SU-DHL-6 (cell line): ENCODE measurements at regions not wholly inside any gene's neighbourhood (a gene's known extent, or its start where the extent isn't known, plus 50 kb on each side); places are given as distances from the start of the nearest gene placed in this dataset.

ENCODE experiments used
- H2AFZ ChIP-seq: fragments of 200-600 bp; sonication (generic); 2 replicates; pipeline ENCODE4 v1.6.1; 2014; ENCODE audit warnings: low read depth, mild to moderate bottlenecking, moderate library complexity, mixed read lengths, antibody characterized with exemption, low read length; ENCODE audit not compliant: severe bottlenecking
- H3F3A ChIP-seq: fragments of 200-600 bp; shearing (Covaris generic); 2 replicates; pipeline ENCODE4 v1.6.0; 2016; ENCODE audit warnings: antibody characterized with exemption, mild to moderate bottlenecking; ENCODE audit not compliant: insufficient read depth
- H3K27ac ChIP-seq: fragments of 200-600 bp; sonication (generic); 2 replicates; pipeline ENCODE4 v1.5.1; 2016; ENCODE audit warnings: low read depth, mild to moderate bottlenecking, low read length, moderate library complexity, mixed read lengths
- H3K27me3 ChIP-seq: fragments of 200-600 bp; sonication (generic), shearing (Covaris generic); 2 replicates; pipeline ENCODE4 v1.6.0; 2014; ENCODE audit warnings: mild to moderate bottlenecking, low read length
- H3K36me3 ChIP-seq: fragments of 200-600 bp; sonication (generic); 2 replicates; pipeline ENCODE4 v1.6.1; 2014; ENCODE audit warnings: mild to moderate bottlenecking, low read length, mixed read lengths
- H3K4me2 ChIP-seq: fragments of 300-600, 200-600 bp; shearing (Covaris generic), sonication (generic); 2 replicates; pipeline ENCODE4 v1.6.0; 2014; ENCODE audit warnings: low read length, low read depth, mild to moderate bottlenecking; ENCODE audit not compliant: poor library complexity, severe bottlenecking
- H3K4me3 ChIP-seq: fragments of 200-600 bp; sonication (generic); 2 replicates; pipeline ENCODE4 v1.5.1; 2014; ENCODE audit warnings: antibody characterized with exemption, low read length, mild to moderate bottlenecking, mixed read lengths; ENCODE audit not compliant: insufficient read depth, poor library complexity, severe bottlenecking
- H3K79me2 ChIP-seq: fragments of 200-600 bp; sonication (generic); 2 replicates; pipeline ENCODE4 v1.6.1; 2014; ENCODE audit warnings: mild to moderate bottlenecking, low read length, moderate library complexity; ENCODE audit not compliant: insufficient read depth
- H3K9ac ChIP-seq: fragments of 200-600 bp; sonication (generic); 2 replicates; pipeline ENCODE4 v1.7.0; 2014; ENCODE audit warnings: mild to moderate bottlenecking, low read length
- H3K9me2 ChIP-seq: fragments of 200-600 bp; sonication (generic); replicated peaks from 2 replicates; pipeline ENCODE4 v1.6.1; 2014; ENCODE audit warnings: low read length; ENCODE audit not compliant: insufficient read depth
- H3K9me3 ChIP-seq: fragments of 200-600 bp; sonication (generic); 2 replicates; pipeline ENCODE4 v1.6.1; 2014; ENCODE audit warnings: low read length, mixed read lengths; ENCODE audit not compliant: insufficient read depth
- H4K20me1 ChIP-seq: fragments of 200-600 bp; sonication (generic); 2 replicates; pipeline ENCODE4 v1.6.1; 2014; ENCODE audit warnings: low read depth, mild to moderate bottlenecking, antibody characterized with exemption, low read length, moderate library complexity, mixed read lengths
- EZH2phosphoT487 ChIP-seq: fragments of 200-600 bp; sonication (generic), shearing (Covaris generic); conservative IDR thresholded peaks from 2 replicates; pipeline ENCODE4 v1.6.1; 2018; ENCODE audit warnings: mild to moderate bottlenecking, antibody characterized with exemption, low read length, moderate library complexity, mixed read lengths
- TF ChIP-seq, protein P1 (sequence below): fragments of 200-600 bp; sonication (generic); IDR thresholded peaks from one replicate; pipeline ENCODE4 v1.5.1; 2017; ENCODE audit warnings: antibody characterized with exemption, mild to moderate bottlenecking, low read length, moderate library complexity; ENCODE audit not compliant: insufficient read depth, poor library complexity, severe bottlenecking

DNA sequence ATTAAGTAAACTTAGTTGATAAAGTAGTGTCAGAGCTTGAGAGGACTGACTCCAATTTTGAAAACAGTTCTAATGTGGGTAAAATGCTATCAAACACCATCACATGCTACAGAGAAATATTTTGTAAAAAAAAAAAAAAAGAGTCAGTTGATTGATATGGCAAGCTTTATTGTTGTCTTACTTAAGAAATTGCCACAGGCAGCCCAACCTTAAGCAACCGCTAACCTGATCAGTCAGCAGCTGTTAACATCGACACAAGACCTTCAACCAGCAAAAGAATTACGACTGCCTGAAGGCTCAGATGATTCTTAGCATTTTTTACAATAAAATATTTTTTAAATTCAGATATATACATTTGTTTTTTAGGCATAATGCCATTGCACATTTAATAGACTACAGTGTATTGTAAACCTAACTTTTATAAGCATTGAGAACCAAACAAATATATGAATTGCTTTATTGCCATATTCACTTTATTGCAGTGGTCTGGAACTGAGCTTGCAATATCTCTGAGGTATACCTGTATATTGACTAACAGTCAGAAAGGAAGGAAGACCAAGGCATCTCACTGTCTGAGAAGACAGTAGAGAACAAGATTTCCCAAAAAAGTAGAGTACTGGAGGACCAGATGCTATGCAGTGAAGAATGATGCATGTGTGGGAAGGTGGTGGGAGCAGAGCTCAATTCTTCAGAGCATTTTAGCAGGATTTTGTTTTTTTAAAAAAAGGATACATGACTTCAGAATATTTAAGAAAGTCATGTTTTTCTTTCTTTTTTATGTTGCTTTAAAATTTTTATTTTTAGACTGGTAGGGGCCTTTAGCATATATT lies 973.8 kb upstream of the GYPC start:
- no peaks in the 10 kb centered on the region for H3K9me3 ChIP-seq
- TF ChIP-seq, protein P1, sequence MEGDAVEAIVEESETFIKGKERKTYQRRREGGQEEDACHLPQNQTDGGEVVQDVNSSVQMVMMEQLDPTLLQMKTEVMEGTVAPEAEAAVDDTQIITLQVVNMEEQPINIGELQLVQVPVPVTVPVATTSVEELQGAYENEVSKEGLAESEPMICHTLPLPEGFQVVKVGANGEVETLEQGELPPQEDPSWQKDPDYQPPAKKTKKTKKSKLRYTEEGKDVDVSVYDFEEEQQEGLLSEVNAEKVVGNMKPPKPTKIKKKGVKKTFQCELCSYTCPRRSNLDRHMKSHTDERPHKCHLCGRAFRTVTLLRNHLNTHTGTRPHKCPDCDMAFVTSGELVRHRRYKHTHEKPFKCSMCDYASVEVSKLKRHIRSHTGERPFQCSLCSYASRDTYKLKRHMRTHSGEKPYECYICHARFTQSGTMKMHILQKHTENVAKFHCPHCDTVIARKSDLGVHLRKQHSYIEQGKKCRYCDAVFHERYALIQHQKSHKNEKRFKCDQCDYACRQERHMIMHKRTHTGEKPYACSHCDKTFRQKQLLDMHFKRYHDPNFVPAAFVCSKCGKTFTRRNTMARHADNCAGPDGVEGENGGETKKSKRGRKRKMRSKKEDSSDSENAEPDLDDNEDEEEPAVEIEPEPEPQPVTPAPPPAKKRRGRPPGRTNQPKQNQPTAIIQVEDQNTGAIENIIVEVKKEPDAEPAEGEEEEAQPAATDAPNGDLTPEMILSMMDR, result no peak
- no peak for TF ChIP-seq EZH2phosphoT487

DNA sequence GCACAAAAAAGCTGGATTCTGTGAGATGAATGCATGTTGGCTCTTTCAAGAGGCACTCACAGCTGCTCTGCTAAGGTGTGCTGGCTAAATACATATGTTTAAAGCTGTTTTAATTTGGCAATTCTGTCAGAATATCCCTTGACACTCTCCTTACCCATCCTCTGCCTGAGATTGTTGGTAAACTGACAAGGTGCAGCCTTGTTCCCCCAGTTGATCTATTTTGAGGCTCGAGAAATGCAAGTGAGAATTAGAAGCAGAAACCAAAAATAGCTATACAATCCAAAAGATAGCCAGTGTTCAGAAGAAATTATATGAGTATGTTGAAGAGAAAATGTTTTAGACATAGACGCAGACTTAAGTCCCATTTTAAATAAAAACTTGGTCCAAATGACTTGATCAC lies 971.7 kb upstream of the GYPC start:
- Histone ChIP-seq H3K4me2 (no peak overlapping the region), H3K9me2 (no peaks in the 10 kb centered on the region), H3K27me3 (no peaks in the 10 kb centered on the region), H4K20me1 (no peaks in the 10 kb centered on the region), H3F3A (no peaks in the 10 kb centered on the region), H3K79me2 (no peaks in the 10 kb centered on the region), H3K9ac (no peak overlapping the region), H3K36me3 (no peaks in the 10 kb centered on the region), H2AFZ (no peak overlapping the region), H3K9me3 (no peaks in the 10 kb centered on the region), H3K27ac (no peak overlapping the region), H3K4me3 (no peak overlapping the region)
- TF ChIP-seq, protein P1, result no peak
- no peak for TF ChIP-seq EZH2phosphoT487

More for the DNA sequence above, 973.8 kb upstream of the GYPC start:
- Histone ChIP-seq H3K9me2 (no peaks in the 10 kb centered on the region), H3K79me2 (no peaks in the 10 kb centered on the region), H3K27ac (no peak overlapping the region), H3K36me3 (no peaks in the 10 kb centered on the region), H3K4me3 (no peak overlapping the region), H3K4me2 (no peak overlapping the region), H3K9ac (no peak overlapping the region), H3K27me3 (no peaks in the 10 kb centered on the region), H2AFZ (no peak overlapping the region), H3F3A (no peaks in the 10 kb centered on the region), H4K20me1 (no peaks in the 10 kb centered on the region)

DNA sequence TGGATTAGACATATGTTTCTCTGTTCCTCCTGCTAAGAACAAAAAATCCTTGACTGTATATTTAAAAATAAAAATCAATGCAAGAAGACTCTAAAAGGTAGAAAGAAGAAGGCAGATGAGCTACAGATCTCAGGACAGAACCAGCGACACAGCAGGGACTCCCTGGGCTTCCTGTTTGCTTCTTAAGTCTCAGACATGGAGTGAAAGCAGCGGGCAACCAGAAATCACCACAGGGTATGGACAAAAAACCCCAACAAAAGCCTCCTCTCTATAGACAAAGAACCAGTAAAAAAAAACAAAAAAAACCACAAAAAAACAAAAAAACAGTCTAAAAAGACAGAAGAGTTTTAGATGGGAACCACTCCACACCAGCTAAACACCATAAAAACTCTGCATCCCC lies 971.0 kb upstream of the GYPC start:
- Histone ChIP-seq H3K9me3 (no peaks in the 10 kb centered on the region), H3K36me3 (no peaks in the 10 kb centered on the region), H3K9ac (no peak overlapping the region), H3K9me2 (no peaks in the 10 kb centered on the region), H3F3A (no peaks in the 10 kb centered on the region), H3K4me2 (no peak overlapping the region), H4K20me1 (no peaks in the 10 kb centered on the region), H2AFZ (no peak overlapping the region), H3K27ac (no peak overlapping the region), H3K4me3 (no peak overlapping the region), H3K27me3 (no peaks in the 10 kb centered on the region), H3K79me2 (no peaks in the 10 kb centered on the region)
- TF ChIP-seq, protein P1, result no peak
- TF ChIP-seq EZH2phosphoT487, result no peak
